T-cell (primary cell): ENCODE measurements at regions not wholly inside any gene's neighbourhood (a gene's known extent, or its start where the extent isn't known, plus 50 kb on each side); places are given as distances from the start of the nearest gene placed in this dataset.

Source experiments
- ATAC-seq, 4 experiments: fragments of 200-7000 bp in 3 of 4; fragments of 150-1000 bp in 1 of 4; cut with Tn5 transposase; replicated peaks in 1 of 4; 1 replicate in 3 of 4; 2 replicates in 1 of 4; pipeline ENCODE4 v1.10.0; 2021; ENCODE audit warnings: moderate library complexity in 3 of 4, mild to moderate bottlenecking in 2 of 4, moderate number of reproducible peaks in 1 of 4
- CTCF ChIA-PET, 2 donors: fragments of 300-600 bp; sonication (Branson Sonifier 250); formaldehyde crosslinking; loops; one replicate each; lab custom pipeline; 2022; ENCODE audit warnings: antibody characterized with exemption in 2 of 2; lab: Charles Lee
- POLR2A ChIA-PET, 2 donors: fragments of 300-600 bp; sonication (Branson Sonifier 250); formaldehyde crosslinking; loops; one replicate each; lab custom pipeline; 2022; ENCODE audit warnings: antibody characterized with exemption in 2 of 2; lab: Charles Lee
- DNase-seq, 35 experiments: peaks; one replicate each; pipeline versions ENCODE4 v3.0.0 to v3.0.0-alpha.2; 2013 to 2023
- H3K27ac ChIP-seq: one replicate; pipeline ENCODE4 v1.5.1; 2013; ENCODE audit warnings: low read length
- H3K27me3 ChIP-seq, 2 experiments: replicated peaks in 1 of 2; 1 replicate in 1 of 2; 2 replicates in 1 of 2; pipeline versions ENCODE4 v1.6.1 to v1.7.0; 2013; ENCODE audit warnings: low read length in 1 of 2, mixed read lengths in 1 of 2; ENCODE audit not compliant: control insufficient read depth in 2 of 2, insufficient read depth in 2 of 2; ENCODE audit errors: extremely low read depth in 1 of 2
- H3K36me3 ChIP-seq, 2 donors: 1 replicate in 1 of 2; 2 replicates in 1 of 2; pipeline versions ENCODE4 v1.6.1 to v1.7.0; 2013; ENCODE audit warnings: low read length in 1 of 2; ENCODE audit not compliant: control insufficient read depth in 2 of 2, insufficient read depth in 1 of 2; ENCODE audit errors: extremely low read depth in 1 of 2
- H3K4me1 ChIP-seq, 2 experiments: 1 replicate in 1 of 2; 2 replicates in 1 of 2; pipeline versions ENCODE4 v1.6.1 to v1.7.0; 2013; ENCODE audit warnings: low read length in 2 of 2, mixed read lengths in 1 of 2; ENCODE audit not compliant: insufficient read depth in 2 of 2, control insufficient read depth in 1 of 2; ENCODE audit errors: extremely low read depth in 1 of 2
- H3K4me3 ChIP-seq, 2 donors: 1 replicate in 1 of 2; 2 replicates in 1 of 2; pipeline versions ENCODE4 v1.5.1 to v1.7.0; 2013; ENCODE audit warnings: mild to moderate bottlenecking in 2 of 2, low read length in 1 of 2, moderate library complexity in 1 of 2; ENCODE audit not compliant: control insufficient read depth in 1 of 2; ENCODE audit errors: extremely low read depth in 1 of 2
- H3K9me3 ChIP-seq: 2 replicates; pipeline ENCODE4 v1.7.0; 2013
- H3K27ac Mint-ChIP-seq, 2 donors: one replicate each; pipeline ENCODE4 v1.8.0; 2020 to 2021; ENCODE audit warnings: mild to moderate bottlenecking in 2 of 2, mixed read lengths in 2 of 2
- H3K27me3 Mint-ChIP-seq, 2 donors: one replicate each; pipeline ENCODE4 v1.8.0; 2021 to 2022; ENCODE audit warnings: mixed read lengths in 2 of 2
- H3K36me3 Mint-ChIP-seq: one replicate; pipeline ENCODE4 v1.8.0; 2021; ENCODE audit warnings: mixed read lengths
- H3K4me1 Mint-ChIP-seq, 3 donors: one replicate each; pipeline ENCODE4 v1.8.0; 2020 to 2022; ENCODE audit warnings: mixed read lengths in 3 of 3, mild to moderate bottlenecking in 1 of 3
- H3K4me3 Mint-ChIP-seq, 3 donors: one replicate each; pipeline ENCODE4 v1.8.0; 2020 to 2022; ENCODE audit warnings: mild to moderate bottlenecking in 3 of 3, mixed read lengths in 3 of 3, moderate library complexity in 3 of 3
- H3K9me3 Mint-ChIP-seq, 3 donors: one replicate each; pipeline ENCODE4 v1.8.0; 2020 to 2022; ENCODE audit warnings: mixed read lengths in 3 of 3
- WGBS: methylation state at CpG from one replicate; pipeline ENCODE4 v1.1.5; 2013; ENCODE audit warnings: missing lambda C conversion rate; ENCODE audit not compliant: insufficient coverage; 5-methylcytosine and 5-hydroxymethylcytosine counted together

GRCh38 chr6:115310156-115310555 is 750.5 kb downstream of the FRK start:
- no peak overlapping the region for H3K4me3 ChIP-seq
- 96% methylated on average over 6 of the region's 6 CpGs for WGBS
- H3K9me3 ChIP-seq, result no peaks in the 10 kb centered on the region
- no peaks in the 10 kb centered on the region for H3K27me3 ChIP-seq
- H3K36me3 ChIP-seq, result no peaks in the 10 kb centered on the region
- no peaks in the 10 kb centered on the region for H3K4me1 ChIP-seq
- no peak overlapping the region for H3K4me3 Mint-ChIP-seq
- DNase-seq (no peak), ATAC-seq (no peak)
- no peaks in the 10 kb centered on the region for H3K36me3 Mint-ChIP-seq
- no peak overlapping the region for H3K27ac Mint-ChIP-seq
- no peaks in the 10 kb centered on the region for H3K27me3 Mint-ChIP-seq
- peaks cover 18 to 25% (median 23%) of the 10 kb centered on the region in 3 donors for H3K9me3 Mint-ChIP-seq
- no peak overlapping the region for H3K27ac ChIP-seq
- POLR2A ChIA-PET, result no interaction called here
- CTCF ChIA-PET, result no interaction called here
- no peaks in the 10 kb centered on the region for H3K4me1 Mint-ChIP-seq

GRCh38 chr6:115302731-115303130 is 758.0 kb downstream of the FRK start:
- no peaks in the 10 kb centered on the region for H3K27me3 Mint-ChIP-seq
- H3K4me1 Mint-ChIP-seq, result no peaks in the 10 kb centered on the region
- H3K27ac Mint-ChIP-seq, result no peak overlapping the region
- Histone ChIP-seq H3K9me3 (no peaks in the 10 kb centered on the region), H3K36me3 (no peaks in the 10 kb centered on the region), H3K27me3 (no peaks in the 10 kb centered on the region), H3K27ac (no peak overlapping the region), H3K4me3 (no peak overlapping the region), H3K4me1 (no peaks in the 10 kb centered on the region)
- WGBS, result no CpG with 5 or more reads among the region's 4 CpGs
- no peak overlapping the region for H3K4me3 Mint-ChIP-seq
- POLR2A ChIA-PET, result no interaction called here
- H3K9me3 Mint-ChIP-seq, result peaks cover 11 to 20% (median 18%) of the 10 kb centered on the region in 3 donors
- DNase-seq, result no peak
- no peak for ATAC-seq
- CTCF ChIA-PET, result no interaction called here
- no peaks in the 10 kb centered on the region for H3K36me3 Mint-ChIP-seq

- Mint-ChIP-seq H3K36me3 (no peaks in the 10 kb centered on the region), H3K9me3 (peaks cover 0 to 20% (median 7%) of the 10 kb centered on the region in 3 donors), H3K4me1 (no peaks in the 10 kb centered on the region), H3K4me3 (no peak overlapping the region), H3K27ac (no peak overlapping the region), H3K27me3 (no peaks in the 10 kb centered on the region)
- no peaks in the 10 kb centered on the region for H3K4me1 ChIP-seq
- ATAC-seq, result no peak
- CTCF ChIA-PET, result no interaction called here
- H3K9me3 ChIP-seq, result no peaks in the 10 kb centered on the region
- DNase-seq, result no peak
- no peaks in the 10 kb centered on the region for H3K27me3 ChIP-seq
- no peaks in the 10 kb centered on the region for H3K36me3 ChIP-seq
- no peak overlapping the region for H3K4me3 ChIP-seq
- POLR2A ChIA-PET, result no interaction called here
- H3K27ac ChIP-seq, result no peak overlapping the region
- WGBS, result 85% methylated on average over 4 of the region's 4 CpGs
Measured at GRCh38 chr6:115287467-115287866, 773.2 kb downstream of the FRK start.

GRCh38 chr6:115276881-115277565 is 783.7 kb downstream of the FRK start:
- ChIA-PET CTCF (no interaction called here), POLR2A (no interaction called here)
- H3K4me1 ChIP-seq, result no peaks in the 10 kb centered on the region
- Mint-ChIP-seq H3K4me3 (no peak overlapping the region), H3K36me3 (no peaks in the 10 kb centered on the region), H3K27me3 (no peaks in the 10 kb centered on the region), H3K27ac (no peak overlapping the region), H3K9me3 (peaks cover 3 to 11% (median 3%) of the 10 kb centered on the region in 3 donors), H3K4me1 (no peaks in the 10 kb centered on the region)
- no peaks in the 10 kb centered on the region for H3K36me3 ChIP-seq
- H3K27me3 ChIP-seq, result no peaks in the 10 kb centered on the region
- 80% methylated on average over 2 of the region's 3 CpGs for WGBS
- H3K9me3 ChIP-seq, result no peaks in the 10 kb centered on the region
- DNase-seq (no peak), ATAC-seq (no peak)
- no peak overlapping the region for H3K4me3 ChIP-seq
- no peak overlapping the region for H3K27ac ChIP-seq

- Mint-ChIP-seq H3K4me3 (no peak overlapping the region), H3K27me3 (no peaks in the 10 kb centered on the region), H3K4me1 (no peaks in the 10 kb centered on the region), H3K27ac (no peak overlapping the region), H3K9me3 (peaks cover 2 to 9% (median 2%) of the 10 kb centered on the region in 3 donors), H3K36me3 (no peaks in the 10 kb centered on the region)
- no peak overlapping the region for H3K4me3 ChIP-seq
- H3K27me3 ChIP-seq, result no peaks in the 10 kb centered on the region
- ChIA-PET CTCF (no interaction called here), POLR2A (no interaction called here)
- H3K4me1 ChIP-seq, result no peaks in the 10 kb centered on the region
- H3K36me3 ChIP-seq, result no peaks in the 10 kb centered on the region
- DNase-seq, result no peak
- no peak overlapping the region for H3K27ac ChIP-seq
- H3K9me3 ChIP-seq, result no peaks in the 10 kb centered on the region
- no peak for ATAC-seq
Measured at GRCh38 chr6:115272311-115272710, 788.4 kb downstream of the FRK start.

- ChIA-PET POLR2A (no interaction called here), CTCF (no interaction called here)
- Mint-ChIP-seq H3K4me1 (no peaks in the 10 kb centered on the region), H3K36me3 (no peaks in the 10 kb centered on the region), H3K27me3 (no peaks in the 10 kb centered on the region), H3K9me3 (peaks cover 0 to 9% (median 2%) of the 10 kb centered on the region in 3 donors), H3K4me3 (no peak overlapping the region), H3K27ac (no peak overlapping the region)
- Histone ChIP-seq H3K36me3 (no peaks in the 10 kb centered on the region), H3K4me1 (no peaks in the 10 kb centered on the region), H3K27ac (no peak overlapping the region), H3K9me3 (no peaks in the 10 kb centered on the region), H3K4me3 (no peak overlapping the region), H3K27me3 (no peaks in the 10 kb centered on the region)
- WGBS, result 50% methylated on average over 1 of the region's 5 CpGs
- no peak for DNase-seq
- no peak for ATAC-seq
Measured at GRCh38 chr6:115271434-115271833, 789.3 kb downstream of the FRK start.

- no peaks in the 10 kb centered on the region for H3K27me3 Mint-ChIP-seq
- DNase-seq (no peak), ATAC-seq (no peak)
- Histone ChIP-seq H3K27ac (no peak overlapping the region), H3K9me3 (no peaks in the 10 kb centered on the region), H3K4me1 (no peaks in the 10 kb centered on the region), H3K27me3 (no peaks in the 10 kb centered on the region), H3K4me3 (no peak overlapping the region), H3K36me3 (no peaks in the 10 kb centered on the region)
- ChIA-PET POLR2A (no interaction called here), CTCF (no interaction called here)
- H3K4me1 Mint-ChIP-seq, result no peaks in the 10 kb centered on the region
- no peak overlapping the region for H3K4me3 Mint-ChIP-seq
- no peaks in the 10 kb centered on the region for H3K36me3 Mint-ChIP-seq
- peaks cover 4 to 9% (median 6%) of the 10 kb centered on the region in 3 donors for H3K9me3 Mint-ChIP-seq
- H3K27ac Mint-ChIP-seq, result no peak overlapping the region
Measured at GRCh38 chr6:115270953-115271352, 789.7 kb downstream of the FRK start.
